ENCODE measurements at regions not wholly inside any gene's neighbourhood (a gene's known extent, or its start where the extent isn't known, plus 50 kb on each side); places are given as distances from the start of the nearest gene placed in this dataset.
"Not testable (repeated sequence)": the region's sequence is repeated elsewhere in the genome, so short reads cannot be mapped to it uniquely, and the experiment has no call there.

GRCh38 chr3:157618075-157618760 lies 115.0 kb upstream of the VEPH1 start:
- DNase-seq, result peak; percentile 73

DNA sequence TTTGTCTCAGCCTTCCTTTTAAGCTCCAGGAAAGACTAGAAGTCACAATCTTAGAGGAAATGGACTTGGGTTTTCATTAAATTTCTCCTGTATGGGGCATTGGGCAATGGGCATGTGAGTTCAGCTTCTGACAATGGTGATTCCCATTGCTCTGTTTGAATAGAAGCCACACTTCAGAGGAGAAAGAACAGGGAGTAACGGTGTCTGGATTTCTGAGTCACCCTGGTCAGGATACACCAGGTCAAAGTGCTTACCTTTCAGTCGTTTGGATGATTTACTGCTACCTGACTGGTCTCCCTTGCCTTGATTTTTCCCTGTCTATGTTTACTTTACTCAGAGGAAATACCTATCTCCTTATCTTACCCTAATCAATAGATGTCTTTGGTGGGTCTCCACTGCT lies 111.7 kb upstream of the VEPH1 start:
- DNase-seq, result no peak

DNA sequence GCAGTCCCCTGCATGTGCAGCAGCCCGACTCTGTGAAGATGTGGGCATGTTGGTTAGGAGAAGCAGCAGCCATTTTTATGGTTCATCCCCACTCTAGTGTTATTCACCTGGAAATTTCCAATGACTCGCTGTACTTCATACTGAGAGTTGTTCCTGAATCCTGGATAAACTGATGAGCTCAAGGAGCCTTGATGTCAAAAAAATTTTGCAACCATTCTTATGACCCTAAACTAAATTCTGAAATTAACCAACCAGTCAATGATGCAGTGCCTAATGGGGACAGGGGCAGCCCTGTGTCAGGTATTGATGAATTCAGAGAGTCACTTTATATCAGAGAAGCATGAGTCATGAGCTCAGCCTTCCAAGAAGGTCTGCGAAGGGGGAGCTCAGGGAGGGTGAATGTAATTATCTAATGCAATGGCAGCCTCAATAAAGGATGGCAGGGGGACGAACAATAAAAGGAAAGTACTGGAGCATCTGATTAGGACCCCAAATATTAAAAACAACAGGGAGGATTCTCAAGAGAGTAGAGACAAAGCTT lies 108.4 kb upstream of the VEPH1 start:
- no peak for DNase-seq

- no peak for DNase-seq
Measured at GRCh38 chr3:157610876-157611535, 107.8 kb upstream of the VEPH1 start.

- no peak for DNase-seq
Measured at GRCh38 chr3:157607826-157608405, 104.7 kb upstream of the VEPH1 start.

DNA sequence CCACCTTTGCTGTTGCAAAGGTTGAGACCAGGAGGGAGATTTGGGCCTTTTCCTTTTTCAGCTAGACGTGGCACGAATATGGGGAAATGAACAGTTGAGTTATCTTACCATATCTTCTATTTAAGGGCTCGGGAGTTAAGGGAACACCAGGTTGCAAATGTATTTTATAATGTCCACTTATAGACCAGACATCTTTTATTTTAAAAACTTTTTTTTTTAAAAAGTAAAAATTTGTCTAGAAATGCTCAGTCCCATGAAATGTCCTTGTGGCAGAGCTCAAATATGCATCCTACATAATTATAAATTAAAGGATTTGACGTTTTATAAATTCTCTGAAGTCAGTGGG lies 103.6 kb upstream of the VEPH1 start:
- DNase-seq, result no peak

DNA sequence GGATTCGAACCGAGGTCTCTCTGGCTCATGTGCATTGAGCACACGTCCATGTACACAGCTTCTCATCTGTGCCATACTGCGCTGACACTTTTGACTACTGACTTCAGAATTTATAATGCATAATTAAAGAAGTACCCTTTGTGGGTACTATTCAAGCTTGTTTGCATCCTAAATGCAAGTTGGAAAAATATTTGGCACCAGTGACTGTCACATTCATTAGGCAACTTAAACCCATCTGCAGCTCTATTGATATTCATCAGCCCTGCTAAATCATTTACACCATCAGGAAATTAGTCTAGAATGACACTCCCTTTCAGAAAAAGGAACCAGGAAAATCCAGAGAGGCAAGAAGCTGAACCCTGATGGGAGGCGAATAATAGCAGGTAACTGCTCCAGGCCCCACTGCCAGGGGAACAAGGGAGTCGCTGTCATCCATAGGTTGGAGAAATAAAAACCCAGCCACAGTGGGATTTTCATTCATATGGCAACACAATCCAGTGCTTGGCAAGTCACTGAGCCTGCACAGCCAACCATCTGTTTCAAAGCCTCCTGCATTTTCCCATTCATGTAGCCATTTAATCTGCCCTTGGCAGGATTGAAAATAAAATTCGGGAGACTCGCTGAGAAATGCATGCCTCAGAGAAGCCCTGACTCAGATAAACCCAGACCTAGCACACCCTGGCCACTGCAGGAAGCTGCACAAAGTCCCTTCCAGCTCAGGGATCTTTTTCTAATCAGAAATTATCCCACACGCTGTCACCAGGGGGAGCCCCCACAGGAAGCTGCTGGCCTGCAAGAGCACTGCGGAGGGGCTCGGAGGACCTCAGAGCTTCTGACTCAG lies 103.0 kb upstream of the VEPH1 start:
- no peak for DNase-seq

GRCh38 chr3:157605356-157605755 lies 102.1 kb upstream of the VEPH1 start:
- no peak for DNase-seq

GRCh38 chr3:157602424-157602823 lies 99.2 kb upstream of the VEPH1 start:
- DNase-seq, result no peak

DNA sequence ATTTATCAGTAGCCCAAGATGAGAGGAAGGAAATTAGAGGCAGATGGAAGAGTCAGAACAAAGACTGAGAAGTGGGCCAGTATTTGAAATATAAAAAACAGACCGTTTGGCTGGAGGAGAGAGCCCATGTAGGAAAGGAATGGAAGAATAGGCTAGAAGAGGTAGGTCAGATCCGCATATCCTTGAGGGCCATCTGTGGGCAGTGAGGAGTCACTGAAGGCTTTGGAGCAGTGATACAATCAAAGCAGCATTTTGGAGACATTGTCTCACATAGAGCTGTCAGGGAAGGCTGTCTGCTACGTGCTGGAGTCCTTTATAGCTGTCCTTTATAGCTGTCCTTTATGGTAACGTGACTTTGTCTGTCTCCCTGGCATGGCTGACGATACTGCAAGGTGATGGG lies 92.0 kb upstream of the VEPH1 start:
- no peak for DNase-seq

DNA sequence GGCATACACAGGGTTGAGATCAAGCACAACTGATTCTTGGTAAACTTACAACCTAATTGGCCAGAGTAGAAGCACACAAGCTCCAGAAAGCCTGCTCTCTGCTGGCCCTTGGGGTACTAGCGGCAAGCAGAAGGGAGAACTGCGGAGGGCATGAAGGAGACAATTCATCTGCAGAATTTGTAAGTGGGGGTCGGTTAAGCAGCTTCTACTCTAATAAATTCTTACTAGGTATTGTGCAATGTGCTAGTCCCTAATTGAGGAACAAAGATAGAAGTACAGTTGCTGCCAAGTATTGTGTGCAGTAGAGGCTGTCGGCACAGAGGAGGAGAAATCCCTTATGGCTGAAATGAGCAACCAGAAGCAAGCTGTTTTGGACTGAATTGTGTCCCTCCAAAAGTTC lies 91.2 kb upstream of the VEPH1 start:
- DNase-seq, result no peak

DNA sequence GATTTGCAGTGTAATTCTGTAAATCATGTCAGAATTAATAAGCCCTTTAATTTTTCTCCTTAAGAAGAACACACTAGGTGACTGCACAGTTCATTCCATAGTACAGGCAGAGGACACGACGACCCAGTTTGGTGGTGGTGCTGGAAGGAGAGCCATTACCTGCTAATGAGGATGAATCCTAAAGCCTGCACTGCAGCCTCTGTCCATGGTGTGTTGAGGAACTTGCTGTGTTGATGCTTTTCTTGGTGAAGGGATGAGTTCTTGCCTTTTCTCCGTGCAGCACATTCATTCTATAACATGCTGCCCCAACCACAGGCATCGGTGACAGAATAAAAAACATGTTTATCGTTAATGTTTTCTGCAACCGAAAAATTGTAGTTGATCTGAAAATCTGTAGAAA lies 89.6 kb upstream of the VEPH1 start:
- no peak for DNase-seq

GRCh38 chr3:157590273-157590672 lies 87.1 kb upstream of the VEPH1 start:
- no peak for DNase-seq

DNA sequence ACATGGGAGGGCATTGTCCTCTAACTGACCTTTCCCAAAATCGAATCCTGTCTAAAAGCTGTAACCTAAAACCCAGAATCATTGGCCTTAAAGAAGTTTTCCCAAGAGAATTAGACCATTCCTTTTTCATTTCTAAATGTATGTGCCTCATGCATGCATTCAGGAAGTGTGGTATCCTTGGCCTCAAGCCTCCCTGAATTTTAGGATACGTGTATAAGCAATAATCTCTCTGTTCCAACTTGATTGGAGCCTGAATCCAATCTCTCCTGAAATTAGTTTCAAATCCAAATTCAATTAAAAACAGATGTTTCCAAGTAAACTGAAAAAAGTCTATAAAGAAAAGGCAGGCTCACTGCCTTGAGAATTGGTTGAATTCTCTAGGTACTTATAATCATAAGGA lies 86.0 kb upstream of the VEPH1 start:
- DNase-seq, result no peak

DNA sequence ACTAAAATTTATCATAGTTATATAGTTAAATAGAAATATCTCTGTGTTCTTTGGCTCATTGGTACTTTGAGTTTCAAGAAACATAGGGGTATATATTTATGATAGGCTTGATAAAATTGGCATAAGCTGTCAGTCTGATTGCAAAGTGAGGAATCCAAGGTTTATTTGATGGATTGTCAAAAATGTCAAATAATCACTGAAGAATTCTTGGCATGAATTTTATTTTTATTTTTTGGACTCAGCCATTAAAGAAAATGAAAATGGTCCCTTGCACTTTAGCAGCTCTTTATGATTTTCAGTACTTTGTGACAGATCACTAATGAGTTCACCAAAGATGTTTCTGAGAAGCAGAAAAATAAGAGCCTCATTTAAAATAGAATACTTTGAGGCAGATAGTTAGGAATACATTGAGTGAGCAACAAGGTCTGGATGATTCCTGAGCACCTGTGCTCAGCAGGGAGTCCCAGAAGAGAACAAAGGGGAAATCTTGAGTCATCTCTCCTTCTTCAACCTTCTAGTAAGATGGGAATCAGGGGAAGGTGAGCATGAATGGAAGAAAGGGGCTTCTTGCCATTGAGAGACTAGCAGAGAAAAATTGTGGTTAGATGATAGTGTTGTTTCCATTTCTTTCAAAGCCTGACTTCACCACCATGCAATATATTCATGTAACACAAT lies 85.3 kb upstream of the VEPH1 start:
- no peak for DNase-seq

DNA sequence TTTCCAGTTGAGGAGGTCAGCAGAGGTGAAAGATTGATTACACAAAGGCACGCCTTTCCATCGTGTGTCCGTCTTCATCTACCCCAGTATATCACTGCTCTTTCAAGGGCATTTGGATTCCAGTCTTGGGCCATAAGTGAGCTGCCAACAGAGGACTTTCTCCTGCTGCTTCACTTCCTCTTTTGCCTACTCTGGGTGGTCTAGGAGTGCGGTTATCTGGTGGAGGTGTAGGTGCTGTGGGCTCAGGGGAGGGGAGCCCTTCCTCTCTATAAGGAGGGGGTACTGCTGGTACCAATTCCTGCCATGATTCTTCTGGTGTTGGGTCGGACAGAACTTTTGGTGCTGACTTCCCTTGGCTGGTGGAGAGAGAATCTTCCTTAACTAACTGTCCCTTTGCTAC lies 83.1 kb upstream of the VEPH1 start:
- DNase-seq, result no peak

DNA sequence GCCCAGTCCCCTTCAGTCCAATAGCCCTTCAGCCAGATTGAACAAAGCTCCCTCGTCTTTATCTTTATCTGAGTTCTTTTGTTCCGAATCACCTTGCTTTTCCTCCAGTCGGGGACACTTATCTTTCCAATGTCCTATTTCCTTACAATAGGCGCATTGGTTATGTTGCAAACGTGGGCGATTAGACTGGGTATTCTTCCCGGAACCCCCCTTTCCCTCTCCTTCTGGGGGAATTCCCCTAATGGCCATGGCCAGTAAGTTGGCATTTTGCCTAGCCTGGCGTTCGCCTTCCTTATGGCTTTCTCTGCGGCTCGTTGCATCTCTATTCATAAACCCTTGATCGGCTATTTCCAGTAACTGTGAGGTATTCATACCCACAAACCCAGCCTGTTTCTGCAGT lies 82.2 kb upstream of the VEPH1 start:
- DNase-seq, result no peak

GRCh38 chr3:157582637-157582973 lies 79.4 kb upstream of the VEPH1 start:
- no peak for DNase-seq

DNA sequence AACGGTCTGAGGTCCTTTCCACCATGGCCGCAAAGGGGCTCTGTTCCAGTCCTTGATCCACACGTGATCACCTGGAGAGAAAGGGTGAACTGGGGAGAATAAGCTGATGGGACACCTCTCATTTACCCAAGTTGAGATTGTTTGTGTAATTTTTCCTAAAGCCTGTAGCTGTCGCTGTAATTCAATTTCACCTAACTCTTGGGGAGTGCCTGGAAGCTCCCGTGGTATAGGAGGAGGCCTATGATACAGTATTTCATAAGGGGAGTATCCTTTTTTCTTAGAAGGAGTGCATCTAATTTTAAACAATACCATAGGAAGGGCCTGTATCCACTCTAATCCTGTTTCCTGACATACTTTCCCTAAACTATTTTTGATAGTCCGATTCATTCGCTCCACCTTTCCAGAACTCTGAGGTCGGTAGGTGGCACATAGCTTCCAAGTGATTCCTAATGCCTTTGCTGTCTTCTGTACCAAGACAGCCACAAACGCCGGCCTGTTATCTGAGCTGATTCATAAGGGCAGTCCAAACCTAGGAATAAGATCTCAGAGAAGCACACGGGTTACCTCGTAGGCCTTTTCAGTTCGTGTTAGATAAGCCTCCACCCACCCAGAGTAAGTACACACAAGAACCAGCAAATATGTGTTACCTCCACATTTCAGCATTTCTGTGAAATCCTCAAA lies 78.9 kb upstream of the VEPH1 start:
- DNase-seq, result not testable (repeated sequence)

GRCh38 chr3:157581371-157581770 lies 78.2 kb upstream of the VEPH1 start:
- no peak for DNase-seq

DNA sequence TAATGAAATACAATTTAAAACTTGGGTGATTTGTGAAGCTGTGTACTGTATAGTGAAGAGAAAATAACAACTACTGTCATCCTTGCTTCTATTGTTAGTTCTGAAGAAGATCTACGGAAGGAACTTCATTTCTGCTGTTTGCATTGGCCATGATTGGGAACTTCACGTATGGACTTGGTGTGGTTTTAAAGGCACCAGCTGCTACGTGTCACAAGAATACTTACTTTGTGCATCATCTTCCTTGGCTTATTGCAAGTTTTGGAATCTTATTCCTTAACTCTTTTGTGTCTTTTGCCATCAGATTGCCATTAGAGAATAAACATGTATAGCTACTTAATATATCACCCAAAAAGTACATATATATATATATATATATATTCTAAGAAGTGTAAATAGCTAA lies 75.0 kb upstream of the VEPH1 start:
- DNase-seq, result no peak

GRCh38 chr3:157574531-157574930 lies 71.3 kb upstream of the VEPH1 start:
- DNase-seq, result no peak

Data from NCI-H1417 treated with DMSO at 0.1 percent for 48 hours (cell line).